HCT116 (cell line): ENCODE measurements at regions not wholly inside any gene's neighbourhood (a gene's known extent, or its start where the extent isn't known, plus 50 kb on each side); places are given as distances from the start of the nearest gene placed in this dataset.
"Not testable (repeated sequence)": the region's sequence is repeated elsewhere in the genome, so short reads cannot be mapped to it uniquely, and the experiment has no call there.

Experiments
- ATAC-seq: fragments of 200-7000 bp; cut with Tn5 transposase; 2 replicates; pipeline ENCODE4 v1.9.1; 2020; ENCODE audit warnings: mild to moderate bottlenecking, moderate library complexity
- BruUV-seq: library from RNA; stranded (reverse); fragments of 400-500 nt; replicated peaks from 2 replicates; lab custom pipeline; 2021; lab: Mats Ljungman, UMichigan
- CTCF ChIA-PET: fragments of 300-600 bp; sonication (Branson Sonifier 250); formaldehyde crosslinking; loops from one replicate; lab custom pipeline; 2021; ENCODE audit warnings: antibody characterized with exemption; lab: Charles Lee
- POLR2A ChIA-PET: fragments of 300-600, 350-600 bp; sonication (Branson Sonifier 250); formaldehyde crosslinking; loops from one replicate; lab custom pipeline; 2021; ENCODE audit warnings: antibody characterized with exemption; lab: Charles Lee
- RAD21 ChIA-PET, 2 experiments: fragments of 300-600 bp; sonication (Branson Sonifier 250); formaldehyde crosslinking; loops; one replicate each; lab custom pipeline; 2023; ENCODE audit warnings: low total read pairs in 2 of 2; ENCODE audit not compliant: uncharacterized antibody in 2 of 2, unreplicated experiment in 2 of 2, low non-redundant PET in 1 of 2; lab: Charles Lee
- DNase-seq: peaks from one replicate; pipeline ENCODE4 v3.0.0-alpha.2; 2010; ENCODE audit warnings: low read depth, low spot score
- H2AFZ ChIP-seq: fragments of 200-600 bp; shearing (Covaris generic), sonication (generic); 2 replicates; pipeline ENCODE4 v1.6.1; 2017; ENCODE audit warnings: low read depth, mixed run types, mixed read lengths, antibody characterized with exemption, low read length; ENCODE audit not compliant: poor library complexity, severe bottlenecking
- H3K27ac ChIP-seq: 2 replicates; pipeline ENCODE4 v1.5.1; 2012; ENCODE audit warnings: low read depth, low read length
- H3K27me3 ChIP-seq: fragments of 200-600 bp; sonication (generic); 2 replicates; pipeline ENCODE4 v1.6.1; 2016; ENCODE audit warnings: mixed run types, low read length, mixed read lengths; ENCODE audit not compliant: insufficient read depth
- H3K36me3 ChIP-seq, 2 experiments: fragments of 200-500 bp in 1 of 2; fragments of 200-600 bp in 1 of 2; sonication (Bioruptor generic) in 1 of 2; sonication (generic) in 1 of 2; 2 replicates each; pipeline versions ENCODE4 v1.5.1 to v1.6.1; 2014 to 2016; ENCODE audit warnings: low read length in 2 of 2, inconsistent platforms in 1 of 2, mixed read lengths in 1 of 2, mixed run types in 1 of 2; ENCODE audit not compliant: insufficient read depth in 2 of 2, control insufficient read depth in 1 of 2
- H3K4me1 ChIP-seq, 2 experiments: fragments of 200-600 bp in 1 of 2; sonication (generic) in 1 of 2; 2 replicates each; pipeline versions ENCODE4 v1.5.1 to v1.6.1; 2012 to 2017; ENCODE audit warnings: low read length in 2 of 2, inconsistent platforms in 1 of 2, mild to moderate bottlenecking in 1 of 2, mixed read lengths in 1 of 2, mixed run types in 1 of 2, moderate library complexity in 1 of 2; ENCODE audit not compliant: insufficient read depth in 2 of 2, control insufficient read depth in 1 of 2
- H3K4me2 ChIP-seq: fragments of 200-600 bp; sonication (generic); 2 replicates; pipeline ENCODE4 v1.6.1; 2017; ENCODE audit warnings: mixed run types, low read length, mixed read lengths
- H3K4me3 ChIP-seq, 2 experiments: fragments of 200-600 bp in 1 of 2; sonication (generic) in 1 of 2; replicated peaks in 1 of 2; 2 replicates each; pipeline ENCODE4 v1.5.1; 2011 to 2016; ENCODE audit warnings: low read length in 2 of 2, control low read depth in 1 of 2, low read depth in 1 of 2, mild to moderate bottlenecking in 1 of 2, mixed read lengths in 1 of 2, mixed run types in 1 of 2
- H3K79me2 ChIP-seq: fragments of 200-600 bp; sonication (generic); 2 replicates; pipeline ENCODE4 v1.6.1; 2017; ENCODE audit warnings: mild to moderate bottlenecking, mixed run types, low read length, moderate library complexity, mixed read lengths; ENCODE audit not compliant: insufficient read depth
- H3K9ac ChIP-seq: fragments of 200-600 bp; sonication (generic); 2 replicates; pipeline ENCODE4 v1.6.1; 2016; ENCODE audit warnings: low read length, mixed read lengths
- H3K9me2 ChIP-seq: fragments of 200-600 bp; sonication (generic), shearing (Covaris generic); 2 replicates; pipeline ENCODE4 v1.6.1; 2017; ENCODE audit warnings: mixed run types, mild to moderate bottlenecking, moderate library complexity; ENCODE audit not compliant: insufficient read depth
- H3K9me3 ChIP-seq, 2 experiments: fragments of 200-500 bp in 1 of 2; fragments of 200-600 bp in 1 of 2; sonication (Bioruptor generic) in 1 of 2; sonication (generic) in 1 of 2; 2 replicates each; pipeline ENCODE4 v1.6.1; 2014 to 2017; ENCODE audit warnings: low read length in 2 of 2, mixed read lengths in 2 of 2, inconsistent platforms in 1 of 2, low read depth in 1 of 2, mild to moderate bottlenecking in 1 of 2, mixed run types in 1 of 2, moderate library complexity in 1 of 2; ENCODE audit not compliant: control insufficient read depth in 1 of 2, insufficient read depth in 1 of 2
- H4K20me1 ChIP-seq: fragments of 200-600 bp; sonication (generic), shearing (Covaris generic); 2 replicates; pipeline ENCODE4 v1.6.1; 2017; ENCODE audit warnings: mixed run types, mild to moderate bottlenecking, moderate library complexity; ENCODE audit not compliant: insufficient read depth
- intact Hi-C: fragments of 100-400 bp; cut with micrococcal nuclease; formaldehyde crosslinking; loops from 2 replicates; pipeline ENCODE4 v1.10.0; 2022

DNA sequence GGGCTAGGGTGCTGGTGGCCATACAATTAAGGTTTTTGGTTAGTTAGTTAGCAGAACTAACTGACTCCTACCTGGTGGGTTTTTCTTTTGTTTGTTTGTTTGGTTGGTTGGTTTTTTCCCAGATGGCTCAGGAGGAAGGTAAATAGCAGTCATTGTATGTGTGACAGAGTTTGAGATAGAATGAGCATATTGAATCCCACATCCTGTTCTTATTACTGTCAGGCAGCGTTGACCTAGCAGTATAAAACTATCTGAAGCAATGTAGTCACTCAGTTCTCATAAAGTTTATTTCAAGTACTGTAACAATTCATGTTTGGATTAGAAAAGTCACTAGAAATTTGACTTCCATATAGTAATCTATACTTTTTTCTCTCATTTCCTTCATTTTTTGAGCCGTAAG lies 113.5 kb upstream of the NBPF19 start:
- H3K4me3 ChIP-seq, ATAC-seq, H3K27me3 ChIP-seq, intact Hi-C loops, H3K9ac ChIP-seq, RAD21 ChIA-PET, H3K27ac ChIP-seq, H3K4me2 ChIP-seq, H3K79me2 ChIP-seq, DNase-seq, H3K4me1 ChIP-seq, BruUV-seq, H4K20me1 ChIP-seq, H3K36me3 ChIP-seq, H3K9me3 ChIP-seq, H2AFZ ChIP-seq, CTCF ChIA-PET, POLR2A ChIA-PET, H3K9me2 ChIP-seq: not testable (repeated sequence)

- CTCF ChIA-PET, H3K79me2 ChIP-seq, RAD21 ChIA-PET, H3K9ac ChIP-seq, BruUV-seq, H3K4me2 ChIP-seq, H3K4me1 ChIP-seq, POLR2A ChIA-PET, H3K36me3 ChIP-seq, H3K9me2 ChIP-seq, ATAC-seq, H3K27ac ChIP-seq, H2AFZ ChIP-seq, H3K27me3 ChIP-seq, H3K4me3 ChIP-seq, H4K20me1 ChIP-seq, H3K9me3 ChIP-seq, intact Hi-C loops, DNase-seq: not testable (repeated sequence)
Observed at GRCh38 chr1:149364188-149364981, 110.5 kb upstream of the NBPF19 start.

- H3K9me2 ChIP-seq, H3K9ac ChIP-seq, CTCF ChIA-PET, H2AFZ ChIP-seq, RAD21 ChIA-PET, H3K36me3 ChIP-seq, H3K4me1 ChIP-seq, intact Hi-C loops, H3K27me3 ChIP-seq, BruUV-seq, H3K9me3 ChIP-seq, H4K20me1 ChIP-seq, H3K79me2 ChIP-seq, DNase-seq, H3K27ac ChIP-seq, ATAC-seq, POLR2A ChIA-PET, H3K4me2 ChIP-seq, H3K4me3 ChIP-seq: not testable (repeated sequence)
Observed at GRCh38 chr1:149366402-149366801, 108.4 kb upstream of the NBPF19 start.

GRCh38 chr1:149367472-149368044 lies 107.3 kb upstream of the NBPF19 start:
- H3K79me2 ChIP-seq, H3K4me1 ChIP-seq, DNase-seq, H3K4me3 ChIP-seq, CTCF ChIA-PET, BruUV-seq, H2AFZ ChIP-seq, POLR2A ChIA-PET, intact Hi-C loops, H3K27ac ChIP-seq, H3K9me3 ChIP-seq, ATAC-seq, RAD21 ChIA-PET, H3K4me2 ChIP-seq, H4K20me1 ChIP-seq, H3K9ac ChIP-seq, H3K9me2 ChIP-seq, H3K36me3 ChIP-seq, H3K27me3 ChIP-seq: not testable (repeated sequence)
